Testis (tissue), 2 donors: ENCODE measurements at regions not wholly inside any gene's neighbourhood (a gene's known extent, or its start where the extent isn't known, plus 50 kb on each side); places are given as distances from the start of the nearest gene placed in this dataset.

Experiments used
- DNase-seq: peaks from one replicate; pipeline ENCODE4 v3.0.0-alpha.2; 2019
- H3K27ac ChIP-seq, 2 donors: fragments of 200-600 bp; sonication (generic); one replicate each; pipeline ENCODE4 v1.5.1; 2019
- H3K27me3 ChIP-seq: fragments of 200-600 bp; sonication (generic); one replicate; pipeline ENCODE4 v1.5.1; 2019
- H3K36me3 ChIP-seq: fragments of 200-600 bp; sonication (generic); one replicate; pipeline ENCODE4 v1.5.1; 2017; ENCODE audit warnings: low read depth; ENCODE audit errors: missing control alignments
- H3K4me1 ChIP-seq: fragments of 200-600 bp; sonication (generic); one replicate; pipeline ENCODE4 v1.5.1; 2019
- H3K4me3 ChIP-seq, 2 donors: fragments of 200-600 bp; sonication (generic); one replicate each; pipeline ENCODE4 v1.5.1; 2017 to 2019
- H3K9me3 ChIP-seq: fragments of 200-600 bp; sonication (generic); one replicate; pipeline ENCODE4 v1.5.1; 2017
- POLR2A ChIP-seq: fragments of 450-650 bp; IDR thresholded peaks from one replicate; pipeline ENCODE4 v1.6.1; 2017; ENCODE audit warnings: antibody characterized with exemption, mild to moderate bottlenecking, moderate library complexity
- WGBS, 2 donors: methylation state at CpG; one replicate each; pipeline ENCODE4 v1.1.5; 2018; 5-methylcytosine and 5-hydroxymethylcytosine counted together
- intact Hi-C: fragments of 100-400 bp; cut with DNase I; formaldehyde crosslinking; loops from one replicate; pipeline ENCODE4 v1.15.1; 2023; ENCODE audit warnings: low total_unique reads
- TF ChIP-seq, protein P1 (sequence below), 3 experiments: fragments of 450-650 bp in 2 of 3; fragments of 200-600 bp in 1 of 3; sonication (generic) in 1 of 3; IDR thresholded peaks; one replicate each; pipeline ENCODE4 v1.5.1; 2016 to 2019; ENCODE audit warnings: antibody characterized with exemption in 3 of 3, mild to moderate bottlenecking in 2 of 3, moderate library complexity in 1 of 3

GRCh38 chr4:162727232-162727631 lies 439.5 kb downstream of the NAF1 start:
- no peak overlapping the region for H3K4me3 ChIP-seq
- H3K27ac ChIP-seq, result no peak overlapping the region
- H3K36me3 ChIP-seq, result no peaks in the 10 kb centered on the region
- intact Hi-C loops, result no loop called here
- WGBS, 2 donors, result 49 to 69% methylated on average over 8 of the region's 8 CpGs
- H3K27me3 ChIP-seq, result no peaks in the 10 kb centered on the region
- H3K4me1 ChIP-seq, result no peaks in the 10 kb centered on the region
- TF ChIP-seq, protein P1, sequence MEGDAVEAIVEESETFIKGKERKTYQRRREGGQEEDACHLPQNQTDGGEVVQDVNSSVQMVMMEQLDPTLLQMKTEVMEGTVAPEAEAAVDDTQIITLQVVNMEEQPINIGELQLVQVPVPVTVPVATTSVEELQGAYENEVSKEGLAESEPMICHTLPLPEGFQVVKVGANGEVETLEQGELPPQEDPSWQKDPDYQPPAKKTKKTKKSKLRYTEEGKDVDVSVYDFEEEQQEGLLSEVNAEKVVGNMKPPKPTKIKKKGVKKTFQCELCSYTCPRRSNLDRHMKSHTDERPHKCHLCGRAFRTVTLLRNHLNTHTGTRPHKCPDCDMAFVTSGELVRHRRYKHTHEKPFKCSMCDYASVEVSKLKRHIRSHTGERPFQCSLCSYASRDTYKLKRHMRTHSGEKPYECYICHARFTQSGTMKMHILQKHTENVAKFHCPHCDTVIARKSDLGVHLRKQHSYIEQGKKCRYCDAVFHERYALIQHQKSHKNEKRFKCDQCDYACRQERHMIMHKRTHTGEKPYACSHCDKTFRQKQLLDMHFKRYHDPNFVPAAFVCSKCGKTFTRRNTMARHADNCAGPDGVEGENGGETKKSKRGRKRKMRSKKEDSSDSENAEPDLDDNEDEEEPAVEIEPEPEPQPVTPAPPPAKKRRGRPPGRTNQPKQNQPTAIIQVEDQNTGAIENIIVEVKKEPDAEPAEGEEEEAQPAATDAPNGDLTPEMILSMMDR (IDR thresholded peaks at IDR 0.05), result no peak
- TF ChIP-seq POLR2A, result no peak
- no peak for DNase-seq
- no peaks in the 10 kb centered on the region for H3K9me3 ChIP-seq

DNA sequence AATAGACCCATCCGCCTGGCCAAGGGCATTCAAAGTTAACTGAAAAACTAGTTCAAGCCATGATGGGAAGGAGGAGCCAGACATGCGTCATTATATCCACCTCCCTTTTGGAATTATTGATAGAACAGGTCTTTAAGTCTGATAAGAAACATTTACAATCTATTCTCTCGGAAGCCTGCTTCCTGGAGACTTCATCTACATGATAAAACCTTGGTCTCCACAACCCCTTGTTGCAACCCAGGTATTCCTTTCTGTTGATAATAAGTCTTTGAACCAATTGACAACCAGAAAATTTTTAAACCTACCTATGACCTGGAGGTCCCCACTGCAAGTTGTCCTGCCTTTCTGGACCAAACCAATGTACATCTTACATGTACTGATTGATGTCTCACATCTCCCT lies 451.3 kb downstream of the NAF1 start:
- Histone ChIP-seq H3K36me3 (no peaks in the 10 kb centered on the region), H3K27ac (no peak overlapping the region), H3K27me3 (no peaks in the 10 kb centered on the region), H3K4me3 (no peak overlapping the region), H3K4me1 (no peaks in the 10 kb centered on the region), H3K9me3 (no peaks in the 10 kb centered on the region)
- intact Hi-C loops, result no loop called here
- 74 to 76% methylated on average over 3 of the region's 3 CpGs for WGBS, 2 donors
- DNase-seq, result no peak
- TF ChIP-seq, protein P1 (IDR thresholded peaks at IDR 0.05), result no peak
- TF ChIP-seq POLR2A, result no peak

GRCh38 chr4:162707962-162708361 lies 458.7 kb downstream of the NAF1 start:
- intact Hi-C loops, result no loop called here
- DNase-seq, result no peak
- no peaks in the 10 kb centered on the region for H3K27me3 ChIP-seq
- no peak overlapping the region for H3K4me3 ChIP-seq
- no peaks in the 10 kb centered on the region for H3K36me3 ChIP-seq
- TF ChIP-seq POLR2A, result no peak
- TF ChIP-seq, protein P1 (IDR thresholded peaks at IDR 0.05), result no peak
- H3K9me3 ChIP-seq, result no peaks in the 10 kb centered on the region
- H3K4me1 ChIP-seq, result no peaks in the 10 kb centered on the region
- no peak overlapping the region for H3K27ac ChIP-seq

- H3K27ac ChIP-seq, result no peak overlapping the region
- intact Hi-C loops, result no loop called here
- H3K4me1 ChIP-seq, result no peaks in the 10 kb centered on the region
- WGBS, 2 donors, result 60 to 84% methylated on average over 1 of the region's 1 CpG
- H3K4me3 ChIP-seq, result no peak overlapping the region
- no peak for TF ChIP-seq POLR2A
- TF ChIP-seq, protein P1 (IDR thresholded peaks at IDR 0.05), result no peak
- no peaks in the 10 kb centered on the region for H3K27me3 ChIP-seq
- H3K9me3 ChIP-seq, result no peaks in the 10 kb centered on the region
- no peak for DNase-seq
- H3K36me3 ChIP-seq, result no peaks in the 10 kb centered on the region
Measured at GRCh38 chr4:162706632-162707031, 460.1 kb downstream of the NAF1 start.

- intact Hi-C loops, result no loop called here
- H3K36me3 ChIP-seq, result no peaks in the 10 kb centered on the region
- TF ChIP-seq POLR2A, result no peak
- TF ChIP-seq, protein P1 (IDR thresholded peaks at IDR 0.05), result no peak
- no peaks in the 10 kb centered on the region for H3K9me3 ChIP-seq
- no peak overlapping the region for H3K27ac ChIP-seq
- H3K4me1 ChIP-seq, result no peaks in the 10 kb centered on the region
- no peak overlapping the region for H3K4me3 ChIP-seq
- 30 to 35% methylated on average over 1 of the region's 1 CpG for WGBS, 2 donors
- no peak for DNase-seq
- no peaks in the 10 kb centered on the region for H3K27me3 ChIP-seq
Measured at GRCh38 chr4:162706051-162706450, 460.6 kb downstream of the NAF1 start.
